MCF 10A (cell line): ENCODE measurements at regions not wholly inside any gene's neighbourhood (a gene's known extent, or its start where the extent isn't known, plus 50 kb on each side); places are given as distances from the start of the nearest gene placed in this dataset.

Experiments
- BruUV-seq: library from RNA; stranded (reverse); fragments of 400-500 nt; replicated peaks from 2 replicates; lab custom pipeline; 2021; lab: Mats Ljungman, UMichigan
- CTCF ChIA-PET: fragments of 300-600 bp; sonication (Branson Sonifier 250); formaldehyde crosslinking; extraction: SDS; loops from one replicate; lab custom pipeline; 2021; ENCODE audit warnings: antibody characterized with exemption, inconsistent platforms; lab: Yijun Ruan, JAX
- POLR2A ChIA-PET: fragments of 300-600, 350-650 bp; sonication (Branson Sonifier 250); formaldehyde crosslinking; extraction: SDS; loops from one replicate; lab custom pipeline; 2020; ENCODE audit warnings: antibody characterized with exemption, inconsistent platforms; lab: Yijun Ruan, JAX
- DNase-seq: peaks from one replicate; pipeline ENCODE4 v3.0.0-alpha.2; 2018; ENCODE audit not compliant: unreplicated experiment
- H3K27ac Mint-ChIP-seq: one replicate; pipeline ENCODE4 v1.8.0; 2022; ENCODE audit warnings: mild to moderate bottlenecking, low read depth, mixed read lengths; ENCODE audit not compliant: unreplicated experiment
- H3K27me3 Mint-ChIP-seq: one replicate; pipeline ENCODE4 v1.8.0; 2022; ENCODE audit warnings: mixed read lengths; ENCODE audit not compliant: insufficient read depth, unreplicated experiment
- H3K36me3 Mint-ChIP-seq: one replicate; pipeline ENCODE4 v1.8.0; 2022; ENCODE audit warnings: mild to moderate bottlenecking, moderate library complexity, mixed read lengths; ENCODE audit not compliant: insufficient read depth, unreplicated experiment
- H3K4me1 Mint-ChIP-seq: one replicate; pipeline ENCODE4 v1.8.0; 2022; ENCODE audit warnings: mixed read lengths; ENCODE audit not compliant: insufficient read depth, unreplicated experiment
- H3K4me3 Mint-ChIP-seq: one replicate; pipeline ENCODE4 v1.8.0; 2022; ENCODE audit warnings: mild to moderate bottlenecking, moderate library complexity, mixed read lengths; ENCODE audit not compliant: unreplicated experiment
- H3K9me3 Mint-ChIP-seq: one replicate; pipeline ENCODE4 v1.8.0; 2022; ENCODE audit warnings: mixed read lengths; ENCODE audit not compliant: unreplicated experiment
- CTCF ChIP-seq: fragments of 200-600 bp; IDR thresholded peaks from one replicate; pipeline ENCODE4 v1.8.0; 2022; ENCODE audit warnings: antibody characterized with exemption, mild to moderate bottlenecking; ENCODE audit not compliant: unreplicated experiment
- intact Hi-C: fragments of 100-400 bp; cut with micrococcal nuclease; formaldehyde crosslinking; loops from 2 replicates; pipeline ENCODE4 v1.14.1; 2022

GRCh38 chr11:92057849-92058442 is 166.7 kb upstream of the FAT3 start:
- H3K9me3 Mint-ChIP-seq = no peaks in the 10 kb centered on the region
- no TSS peak for BruUV-seq
- ChIA-PET POLR2A (no interaction called here), CTCF (no interaction called here)
- H3K4me3 Mint-ChIP-seq = no peak overlapping the region
- H3K4me1 Mint-ChIP-seq = peaks cover 6% of the 10 kb centered on the region
- no peaks in the 10 kb centered on the region for H3K36me3 Mint-ChIP-seq
- no peaks in the 10 kb centered on the region for H3K27me3 Mint-ChIP-seq
- H3K27ac Mint-ChIP-seq = no peak overlapping the region
- no peak for DNase-seq
- intact Hi-C loops = no loop called here
- TF ChIP-seq CTCF = no peak

DNA sequence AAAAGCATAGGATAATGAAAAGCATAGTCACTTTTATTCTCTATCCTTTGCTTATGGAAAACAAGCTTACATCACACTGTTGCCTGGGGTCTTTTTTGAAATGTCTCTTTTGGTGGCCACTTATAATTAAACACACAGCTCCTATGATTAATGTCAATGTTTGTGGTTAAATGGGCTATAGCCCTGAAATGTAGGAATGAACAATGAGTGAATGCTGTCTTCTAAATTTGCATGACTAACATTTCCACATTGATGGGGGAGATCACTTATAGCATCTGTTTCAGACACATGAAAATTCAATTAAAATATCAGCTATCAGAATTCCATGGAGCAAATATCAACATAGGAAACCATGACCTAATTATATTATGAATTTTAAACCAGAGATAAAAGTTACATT is 171.4 kb upstream of the FAT3 start:
- BruUV-seq = no TSS peak
- H3K9me3 Mint-ChIP-seq = no peaks in the 10 kb centered on the region
- ChIA-PET CTCF (interaction anchor here (1.0 kb wide), 1 partner anchor 84 kb away, joined by 3 read pairs; no protein-coding TSS in a partner anchor), POLR2A (no interaction called here)
- no peak overlapping the region for H3K4me3 Mint-ChIP-seq
- no peaks in the 10 kb centered on the region for H3K36me3 Mint-ChIP-seq
- H3K27ac Mint-ChIP-seq = no peak overlapping the region
- intact Hi-C loops = no loop called here
- H3K4me1 Mint-ChIP-seq = peaks cover 11% of the 10 kb centered on the region
- H3K27me3 Mint-ChIP-seq = no peaks in the 10 kb centered on the region
- TF ChIP-seq CTCF = no peak
- no peak for DNase-seq

DNA sequence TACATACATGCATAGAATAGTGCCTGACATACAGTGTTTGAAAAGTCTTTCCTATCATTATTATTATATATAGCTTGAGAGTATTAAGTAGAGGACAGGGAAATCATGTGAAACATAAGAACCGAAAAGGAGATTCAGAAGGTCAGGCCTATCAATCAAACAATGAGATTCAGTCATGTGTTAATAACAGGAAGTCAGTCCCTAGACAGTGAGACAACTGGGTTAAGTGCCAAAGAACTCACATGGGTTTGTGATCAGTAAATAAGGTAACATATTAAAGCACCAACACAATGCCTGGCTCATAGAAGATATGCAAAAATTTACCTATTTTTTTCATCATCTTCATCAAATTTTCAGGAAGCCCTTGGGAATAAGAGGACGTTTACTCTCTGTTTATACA is 174.3 kb upstream of the FAT3 start:
- TF ChIP-seq CTCF = no peak
- ChIA-PET POLR2A (no interaction called here), CTCF (interaction anchor here (0.6 kb wide), 1 partner anchor 217 kb away, joined by 3 read pairs; no protein-coding TSS in a partner anchor)
- no peak for DNase-seq
- Mint-ChIP-seq H3K9me3 (no peaks in the 10 kb centered on the region), H3K36me3 (no peaks in the 10 kb centered on the region), H3K27ac (no peak overlapping the region), H3K27me3 (no peaks in the 10 kb centered on the region), H3K4me1 (peaks cover 15% of the 10 kb centered on the region), H3K4me3 (no peak overlapping the region)
- intact Hi-C loops = no loop called here
- no TSS peak for BruUV-seq

DNA sequence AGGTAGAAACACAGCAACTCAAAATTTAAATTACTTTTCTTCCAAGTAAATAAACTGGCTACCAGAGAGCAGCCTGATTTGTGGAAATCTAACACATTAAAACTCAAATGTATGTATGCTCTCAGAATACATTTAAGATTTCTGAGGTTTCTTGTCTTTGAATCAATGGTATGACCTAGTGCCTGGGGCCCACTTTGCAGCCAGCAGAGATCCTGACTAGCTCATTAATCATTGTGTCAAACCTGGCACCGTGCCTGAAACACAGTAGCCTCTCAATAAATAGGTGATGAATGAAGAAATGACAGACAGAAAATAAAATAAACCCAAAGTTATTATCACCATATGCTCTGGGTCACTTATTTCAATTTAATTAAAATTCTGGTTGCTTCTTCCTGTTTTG is 176.2 kb upstream of the FAT3 start:
- BruUV-seq = no TSS peak
- Mint-ChIP-seq H3K27me3 (no peaks in the 10 kb centered on the region), H3K36me3 (no peaks in the 10 kb centered on the region), H3K4me3 (no peak overlapping the region), H3K9me3 (no peaks in the 10 kb centered on the region), H3K4me1 (peaks cover 16% of the 10 kb centered on the region), H3K27ac (no peak overlapping the region)
- DNase-seq = peak; percentile 76
- POLR2A ChIA-PET = interaction anchor here (0.7 kb wide), 1 partner anchor 19 kb away, joined by 3 read pairs; no protein-coding TSS in a partner anchor
- no peak for TF ChIP-seq CTCF
- CTCF ChIA-PET = no interaction called here
- intact Hi-C loops = no loop called here
